DOHH2 (cell line): ENCODE measurements at regions not wholly inside any gene's neighbourhood (a gene's known extent, or its start where the extent isn't known, plus 50 kb on each side); places are given as distances from the start of the nearest gene placed in this dataset.

Source experiments
- EZH2phosphoT487 ChIP-seq: fragments of 200-600 bp; sonication (generic); IDR thresholded peaks from 2 replicates; pipeline ENCODE4 v1.6.1; 2017; ENCODE audit warnings: borderline replicate concordance, mild to moderate bottlenecking, antibody characterized with exemption, low read length, moderate library complexity, mixed read lengths
- TF ChIP-seq, protein P1 (sequence below): fragments of 200-600 bp; sonication (generic); IDR thresholded peaks from one replicate; pipeline ENCODE4 v1.5.1; 2014; ENCODE audit warnings: antibody characterized with exemption, mild to moderate bottlenecking, low read depth, low read length; ENCODE audit not compliant: poor library complexity, severe bottlenecking

DNA sequence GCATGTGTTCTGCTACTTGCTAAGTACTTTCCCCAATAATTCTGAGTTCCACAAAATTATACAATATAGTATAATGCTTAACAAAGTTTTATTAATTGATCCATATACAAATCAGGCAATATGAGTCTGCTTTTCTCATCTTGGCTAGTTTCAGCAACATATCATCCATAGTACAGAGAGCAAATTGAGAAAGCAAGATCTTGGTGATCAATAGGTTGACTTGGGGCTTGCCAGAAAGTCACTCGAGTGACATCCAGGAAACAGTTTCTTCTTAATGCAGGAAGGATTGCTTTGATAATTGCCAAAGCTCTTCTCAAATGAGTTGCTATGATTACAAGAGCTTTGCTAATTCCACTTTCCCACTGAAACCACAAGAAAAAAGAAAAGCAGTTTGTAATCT lies 533.6 kb upstream of the NMUR2 start:
- TF ChIP-seq, protein P1, sequence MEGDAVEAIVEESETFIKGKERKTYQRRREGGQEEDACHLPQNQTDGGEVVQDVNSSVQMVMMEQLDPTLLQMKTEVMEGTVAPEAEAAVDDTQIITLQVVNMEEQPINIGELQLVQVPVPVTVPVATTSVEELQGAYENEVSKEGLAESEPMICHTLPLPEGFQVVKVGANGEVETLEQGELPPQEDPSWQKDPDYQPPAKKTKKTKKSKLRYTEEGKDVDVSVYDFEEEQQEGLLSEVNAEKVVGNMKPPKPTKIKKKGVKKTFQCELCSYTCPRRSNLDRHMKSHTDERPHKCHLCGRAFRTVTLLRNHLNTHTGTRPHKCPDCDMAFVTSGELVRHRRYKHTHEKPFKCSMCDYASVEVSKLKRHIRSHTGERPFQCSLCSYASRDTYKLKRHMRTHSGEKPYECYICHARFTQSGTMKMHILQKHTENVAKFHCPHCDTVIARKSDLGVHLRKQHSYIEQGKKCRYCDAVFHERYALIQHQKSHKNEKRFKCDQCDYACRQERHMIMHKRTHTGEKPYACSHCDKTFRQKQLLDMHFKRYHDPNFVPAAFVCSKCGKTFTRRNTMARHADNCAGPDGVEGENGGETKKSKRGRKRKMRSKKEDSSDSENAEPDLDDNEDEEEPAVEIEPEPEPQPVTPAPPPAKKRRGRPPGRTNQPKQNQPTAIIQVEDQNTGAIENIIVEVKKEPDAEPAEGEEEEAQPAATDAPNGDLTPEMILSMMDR = no peak
- no peak for TF ChIP-seq EZH2phosphoT487
